ENCODE measurements at regions not wholly inside any gene's neighbourhood (a gene's known extent, or its start where the extent isn't known, plus 50 kb on each side); places are given as distances from the start of the nearest gene placed in this dataset.

DNA sequence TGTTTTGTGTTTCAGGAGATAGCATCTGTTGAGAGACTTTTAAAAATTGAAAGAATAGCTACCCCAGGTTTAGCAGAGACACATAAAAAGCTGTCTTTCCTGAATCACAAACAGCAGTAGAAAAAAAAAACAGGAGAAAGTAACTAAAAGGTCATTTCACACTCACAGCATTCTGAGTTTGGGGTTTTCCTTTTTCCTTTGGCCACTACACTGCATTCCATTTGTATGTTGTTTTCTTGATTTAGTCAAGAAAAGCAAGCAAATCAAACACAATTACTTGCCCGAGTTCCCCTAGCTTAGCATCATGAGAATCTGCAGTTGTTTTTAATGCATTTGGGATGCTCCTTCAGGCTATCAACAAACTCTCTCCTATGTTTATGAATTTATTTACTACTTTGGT is 161.0 kb downstream of the KCTD12 start:
- Histone ChIP-seq H3K36me3 (no peaks in the 10 kb centered on the region), H3K9me3 (no peaks in the 10 kb centered on the region), H3K27me3 (no peaks in the 10 kb centered on the region), H3K27ac (no peak overlapping the region), H3K4me1 (peaks cover 0 to 24% of the 10 kb centered on the region in 2 donors), H3K4me3 (no peak overlapping the region)
- no peak for DNase-seq (ENCODE audit: low spot score)
- TF ChIP-seq, protein P1, sequence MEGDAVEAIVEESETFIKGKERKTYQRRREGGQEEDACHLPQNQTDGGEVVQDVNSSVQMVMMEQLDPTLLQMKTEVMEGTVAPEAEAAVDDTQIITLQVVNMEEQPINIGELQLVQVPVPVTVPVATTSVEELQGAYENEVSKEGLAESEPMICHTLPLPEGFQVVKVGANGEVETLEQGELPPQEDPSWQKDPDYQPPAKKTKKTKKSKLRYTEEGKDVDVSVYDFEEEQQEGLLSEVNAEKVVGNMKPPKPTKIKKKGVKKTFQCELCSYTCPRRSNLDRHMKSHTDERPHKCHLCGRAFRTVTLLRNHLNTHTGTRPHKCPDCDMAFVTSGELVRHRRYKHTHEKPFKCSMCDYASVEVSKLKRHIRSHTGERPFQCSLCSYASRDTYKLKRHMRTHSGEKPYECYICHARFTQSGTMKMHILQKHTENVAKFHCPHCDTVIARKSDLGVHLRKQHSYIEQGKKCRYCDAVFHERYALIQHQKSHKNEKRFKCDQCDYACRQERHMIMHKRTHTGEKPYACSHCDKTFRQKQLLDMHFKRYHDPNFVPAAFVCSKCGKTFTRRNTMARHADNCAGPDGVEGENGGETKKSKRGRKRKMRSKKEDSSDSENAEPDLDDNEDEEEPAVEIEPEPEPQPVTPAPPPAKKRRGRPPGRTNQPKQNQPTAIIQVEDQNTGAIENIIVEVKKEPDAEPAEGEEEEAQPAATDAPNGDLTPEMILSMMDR (IDR thresholded peaks at IDR 0.05) = no peak

DNA sequence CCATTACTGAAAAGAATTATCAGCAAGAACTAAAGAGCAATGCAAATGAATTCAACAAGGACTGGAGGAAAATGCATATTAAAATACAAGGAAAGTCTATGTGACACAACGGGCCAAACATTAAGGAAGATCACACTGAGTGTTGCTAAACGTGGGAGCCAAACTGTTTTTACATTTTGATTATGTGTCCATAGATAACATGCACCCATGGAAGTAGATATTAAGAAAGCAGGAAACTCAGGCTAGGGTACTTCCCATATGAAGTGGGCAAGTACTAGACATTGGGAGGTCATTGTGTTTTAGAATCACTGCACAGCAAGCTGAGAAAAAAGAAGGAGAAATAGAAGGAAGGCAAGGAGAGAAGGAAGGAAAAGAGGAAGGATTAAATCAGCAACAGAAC is 161.8 kb downstream of the KCTD12 start:
- DNase-seq (ENCODE audit: low spot score) = no peak
- H3K36me3 ChIP-seq = no peaks in the 10 kb centered on the region
- no peaks in the 10 kb centered on the region for H3K9me3 ChIP-seq
- H3K27ac ChIP-seq = no peak overlapping the region
- TF ChIP-seq, protein P1 (IDR thresholded peaks at IDR 0.05) = no peak
- H3K27me3 ChIP-seq = no peaks in the 10 kb centered on the region
- no peak overlapping the region for H3K4me3 ChIP-seq
- H3K4me1 ChIP-seq = peaks cover 0 to 19% of the 10 kb centered on the region in 2 donors

GRCh38 chr13:76723551-76724232 is 162.5 kb downstream of the KCTD12 start:
- no peak overlapping the region for H3K4me3 ChIP-seq
- peak overlapping the region; percentile 1 to 39 for H3K27ac ChIP-seq
- no peaks in the 10 kb centered on the region for H3K27me3 ChIP-seq
- H3K4me1 ChIP-seq = peaks cover 0 to 19% of the 10 kb centered on the region in 2 donors
- no peaks in the 10 kb centered on the region for H3K9me3 ChIP-seq
- TF ChIP-seq, protein P1 (IDR thresholded peaks at IDR 0.05) = no peak
- no peaks in the 10 kb centered on the region for H3K36me3 ChIP-seq
- DNase-seq (ENCODE audit: low spot score) = no peak

- TF ChIP-seq, protein P1 (IDR thresholded peaks at IDR 0.05) = no peak
These were observed 163.4 kb downstream of the KCTD12 start for GRCh38 chr13:76722782-76723181.

DNA sequence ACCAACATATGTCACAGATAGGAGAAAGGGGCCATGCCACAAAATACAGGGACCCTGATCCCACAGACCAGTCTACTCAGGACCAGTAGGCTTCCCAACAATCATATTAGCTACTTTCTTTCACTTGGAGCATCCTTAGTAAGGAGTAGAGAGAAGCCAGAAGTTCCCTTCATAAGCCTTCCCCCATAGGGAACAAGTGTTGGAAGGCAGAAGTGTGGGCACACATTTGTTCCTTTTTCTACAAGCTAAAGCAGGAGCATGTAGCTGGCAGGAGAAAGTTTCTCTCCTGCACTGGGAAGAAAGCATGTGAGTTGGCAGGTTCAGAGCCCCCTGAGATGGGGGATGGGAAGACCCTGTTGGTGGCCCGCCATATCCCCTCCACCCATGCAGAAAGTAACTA is 165.4 kb downstream of the KCTD12 start:
- TF ChIP-seq, protein P1 (IDR thresholded peaks at IDR 0.05) = no peak
- no peak for DNase-seq (ENCODE audit: low spot score)
- Histone ChIP-seq H3K9me3 (no peaks in the 10 kb centered on the region), H3K36me3 (no peaks in the 10 kb centered on the region), H3K4me3 (no peak overlapping the region), H3K27ac (no peak overlapping the region), H3K27me3 (no peaks in the 10 kb centered on the region), H3K4me1 (peaks cover 0 to 19% of the 10 kb centered on the region in 2 donors)

More at GRCh38 chr13:76722782-76723181, 163.4 kb downstream of the KCTD12 start:
- H3K9me3 ChIP-seq = no peaks in the 10 kb centered on the region
- no peak for DNase-seq (ENCODE audit: low spot score)
- peaks cover 0 to 19% of the 10 kb centered on the region in 2 donors for H3K4me1 ChIP-seq
- no peak overlapping the region for H3K27ac ChIP-seq
- H3K4me3 ChIP-seq = no peak overlapping the region
- no peaks in the 10 kb centered on the region for H3K36me3 ChIP-seq
- no peaks in the 10 kb centered on the region for H3K27me3 ChIP-seq

GRCh38 chr13:76720416-76720815 is 165.8 kb downstream of the KCTD12 start:
- Histone ChIP-seq H3K36me3 (no peaks in the 10 kb centered on the region), H3K9me3 (no peaks in the 10 kb centered on the region), H3K27me3 (no peaks in the 10 kb centered on the region), H3K4me1 (peaks cover 0 to 19% of the 10 kb centered on the region in 2 donors), H3K27ac (no peak overlapping the region), H3K4me3 (no peak overlapping the region)
- DNase-seq (ENCODE audit: low spot score) = no peak
- TF ChIP-seq, protein P1 (IDR thresholded peaks at IDR 0.05) = no peak

Data from right atrium auricular region (tissue), 2 donors.